ENCODE measurements at regions not wholly inside any gene's neighbourhood (a gene's known extent, or its start where the extent isn't known, plus 50 kb on each side); places are given as distances from the start of the nearest gene placed in this dataset.

GRCh38 chr16:5496013-5496412 is 398.4 kb upstream of the EEF2KMT start:
- no peaks in the 10 kb centered on the region for H3K36me3 Mint-ChIP-seq
- no peak for TF ChIP-seq CTCF (IDR thresholded peaks at IDR 0.05; ENCODE audit: unreplicated experiment)
- H3K27me3 Mint-ChIP-seq (ENCODE audit: low read depth) = peaks cover 31% of the 10 kb centered on the region
- H3K9me3 Mint-ChIP-seq = no peaks in the 10 kb centered on the region
- DNase-seq (ENCODE audit: low spot score in 2 of 2, unreplicated experiment in 2 of 2) = no peak
- H3K4me3 Mint-ChIP-seq = no peak overlapping the region
- no peak overlapping the region for H3K27ac Mint-ChIP-seq
- H3K4me1 Mint-ChIP-seq = no peaks in the 10 kb centered on the region

GRCh38 chr16:5490499-5490898 is 392.9 kb upstream of the EEF2KMT start:
- Mint-ChIP-seq H3K4me1 (no peaks in the 10 kb centered on the region), H3K9me3 (no peaks in the 10 kb centered on the region), H3K27ac (no peak overlapping the region), H3K36me3 (no peaks in the 10 kb centered on the region), H3K4me3 (no peak overlapping the region), H3K27me3 (ENCODE audit: low read depth) (peaks cover 18% of the 10 kb centered on the region)
- TF ChIP-seq CTCF (IDR thresholded peaks at IDR 0.05; ENCODE audit: unreplicated experiment) = peak; percentile 95
- DNase-seq (ENCODE audit: low spot score in 2 of 2, unreplicated experiment in 2 of 2) = peak; percentile 53 to 73

- peaks cover 10% of the 10 kb centered on the region for H3K27me3 Mint-ChIP-seq (ENCODE audit: low read depth)
- no peak overlapping the region for H3K27ac Mint-ChIP-seq
- H3K4me3 Mint-ChIP-seq = no peak overlapping the region
- no peak for TF ChIP-seq CTCF (IDR thresholded peaks at IDR 0.05; ENCODE audit: unreplicated experiment)
- no peaks in the 10 kb centered on the region for H3K36me3 Mint-ChIP-seq
- DNase-seq (ENCODE audit: low spot score in 2 of 2, unreplicated experiment in 2 of 2) = no peak
- no peaks in the 10 kb centered on the region for H3K9me3 Mint-ChIP-seq
- no peaks in the 10 kb centered on the region for H3K4me1 Mint-ChIP-seq
Measured at GRCh38 chr16:5488581-5488980, 391.0 kb upstream of the EEF2KMT start.

- Mint-ChIP-seq H3K4me3 (no peak overlapping the region), H3K27ac (no peak overlapping the region), H3K9me3 (no peaks in the 10 kb centered on the region), H3K27me3 (ENCODE audit: low read depth) (peaks cover 11% of the 10 kb centered on the region), H3K4me1 (no peaks in the 10 kb centered on the region), H3K36me3 (no peaks in the 10 kb centered on the region)
- no peak for TF ChIP-seq CTCF (IDR thresholded peaks at IDR 0.05; ENCODE audit: unreplicated experiment)
- DNase-seq (ENCODE audit: low spot score in 2 of 2, unreplicated experiment in 2 of 2) = no peak
Measured at GRCh38 chr16:5487728-5488127, 390.1 kb upstream of the EEF2KMT start.

GRCh38 chr16:5482256-5482655 is 384.7 kb upstream of the EEF2KMT start:
- no peaks in the 10 kb centered on the region for H3K36me3 Mint-ChIP-seq
- H3K27me3 Mint-ChIP-seq (ENCODE audit: low read depth) = peaks cover 50% of the 10 kb centered on the region
- no peak for TF ChIP-seq CTCF (IDR thresholded peaks at IDR 0.05; ENCODE audit: unreplicated experiment)
- H3K4me3 Mint-ChIP-seq = no peak overlapping the region
- DNase-seq (ENCODE audit: low spot score in 2 of 2, unreplicated experiment in 2 of 2) = no peak
- no peaks in the 10 kb centered on the region for H3K4me1 Mint-ChIP-seq
- H3K9me3 Mint-ChIP-seq = no peaks in the 10 kb centered on the region
- no peak overlapping the region for H3K27ac Mint-ChIP-seq
